ENCODE measurements at regions not wholly inside any gene's neighbourhood (a gene's known extent, or its start where the extent isn't known, plus 50 kb on each side); places are given as distances from the start of the nearest gene placed in this dataset.
"Not testable (repeated sequence)": the region's sequence is repeated elsewhere in the genome, so short reads cannot be mapped to it uniquely, and the experiment has no call there.

DNA sequence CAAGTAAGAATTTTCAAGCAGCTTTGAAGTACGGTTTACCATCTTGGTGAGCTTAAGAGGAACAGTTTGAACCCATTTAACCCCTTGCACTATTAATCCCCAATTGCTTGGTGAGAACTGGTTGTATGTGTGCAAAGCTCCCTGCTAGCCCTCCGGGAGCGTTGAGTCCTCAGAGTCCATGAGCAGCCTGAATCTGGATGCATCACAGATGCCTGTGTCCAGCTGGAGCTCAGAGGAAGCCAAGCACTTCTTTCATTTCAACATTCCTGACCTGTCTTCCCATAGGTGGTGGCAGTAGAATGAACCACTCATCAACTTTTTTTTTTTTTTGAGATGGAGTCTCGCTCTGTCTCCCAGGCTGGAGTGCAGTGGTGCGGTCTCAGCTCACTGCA lies 199.9 kb upstream of the IRF2BP2 start:
- H3K4me3 ChIP-seq (ENCODE audit: low read length); H3K4me1 Mint-ChIP-seq (ENCODE audit: low read depth); H3K27ac Mint-ChIP-seq; DNase-seq; CTCF ChIA-PET; H3K4me1 ChIP-seq (ENCODE audit: insufficient read depth, low read length); H3K27ac ChIP-seq (ENCODE audit: low read depth in 1 of 2, low read length in 2 of 2); intact Hi-C loops (cut with DNase I, micrococcal nuclease); H3K9me3 ChIP-seq (ENCODE audit: control insufficient read depth in 1 of 2, insufficient read depth in 1 of 2, low read length in 2 of 2); H3K36me3 ChIP-seq (ENCODE audit: insufficient read depth, low read length); H3K27me3 ChIP-seq (ENCODE audit: control insufficient read depth in 1 of 2, insufficient read depth in 2 of 2, low read length in 2 of 2); H3K36me3 Mint-ChIP-seq (ENCODE audit: low read depth); H3K9me3 Mint-ChIP-seq; ATAC-seq (ENCODE audit: poor library complexity); H3K27me3 Mint-ChIP-seq; H3K4me3 Mint-ChIP-seq; POLR2A ChIA-PET: not testable (repeated sequence)

DNA sequence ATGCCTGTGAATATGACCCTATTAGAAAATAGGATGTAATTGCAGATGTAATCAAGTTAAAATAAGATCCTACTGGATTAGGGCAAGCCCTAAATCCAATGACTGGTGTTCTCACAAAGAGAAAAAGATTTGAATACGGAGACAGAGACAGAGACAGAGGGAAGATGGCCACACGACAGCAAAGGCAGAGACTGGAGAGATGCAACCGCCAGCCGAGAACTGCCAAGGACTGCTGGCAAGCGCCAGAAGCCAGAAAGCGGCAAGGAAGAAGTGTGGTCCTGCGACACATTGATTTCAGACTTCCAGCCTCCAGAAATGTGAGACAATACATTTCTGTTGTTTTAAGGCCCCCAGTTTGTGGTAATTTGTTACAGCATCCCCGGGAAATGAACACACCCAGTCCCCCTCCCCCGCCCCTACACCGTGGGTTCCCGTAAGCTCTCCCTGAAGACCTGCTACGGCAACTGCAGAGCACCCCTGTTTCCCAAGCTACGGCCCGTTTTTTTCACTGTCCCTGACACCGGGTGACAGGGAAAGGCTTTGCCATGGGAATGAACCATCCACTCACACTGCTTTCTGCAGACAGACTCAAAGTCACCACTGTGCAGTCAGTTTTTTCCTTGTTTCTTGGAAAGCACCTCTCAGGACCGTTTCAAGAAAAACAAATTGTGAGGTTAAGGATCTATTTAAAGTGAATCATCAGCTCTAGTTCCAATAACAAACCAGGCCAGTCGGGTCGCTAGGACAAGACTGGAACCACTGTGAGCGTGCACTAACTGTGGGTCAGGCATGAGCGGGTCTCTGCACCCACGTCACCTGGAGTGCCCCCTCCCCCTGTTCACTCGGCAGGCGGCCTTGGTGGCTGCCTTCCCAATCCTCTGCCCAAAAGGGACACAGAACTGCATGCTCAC lies 199.2 kb upstream of the IRF2BP2 start:
- H3K36me3 Mint-ChIP-seq (ENCODE audit: low read depth); intact Hi-C loops (cut with DNase I, micrococcal nuclease); H3K27ac Mint-ChIP-seq; CTCF ChIA-PET; H3K9me3 Mint-ChIP-seq; H3K4me1 Mint-ChIP-seq (ENCODE audit: low read depth); H3K27me3 ChIP-seq (ENCODE audit: control insufficient read depth in 1 of 2, insufficient read depth in 2 of 2, low read length in 2 of 2); H3K36me3 ChIP-seq (ENCODE audit: insufficient read depth, low read length); POLR2A ChIA-PET; H3K4me1 ChIP-seq (ENCODE audit: insufficient read depth, low read length); ATAC-seq (ENCODE audit: poor library complexity); H3K9me3 ChIP-seq (ENCODE audit: control insufficient read depth in 1 of 2, insufficient read depth in 1 of 2, low read length in 2 of 2); H3K27ac ChIP-seq (ENCODE audit: low read depth in 1 of 2, low read length in 2 of 2); H3K27me3 Mint-ChIP-seq; H3K4me3 ChIP-seq (ENCODE audit: low read length); H3K4me3 Mint-ChIP-seq; DNase-seq: not testable (repeated sequence)

DNA sequence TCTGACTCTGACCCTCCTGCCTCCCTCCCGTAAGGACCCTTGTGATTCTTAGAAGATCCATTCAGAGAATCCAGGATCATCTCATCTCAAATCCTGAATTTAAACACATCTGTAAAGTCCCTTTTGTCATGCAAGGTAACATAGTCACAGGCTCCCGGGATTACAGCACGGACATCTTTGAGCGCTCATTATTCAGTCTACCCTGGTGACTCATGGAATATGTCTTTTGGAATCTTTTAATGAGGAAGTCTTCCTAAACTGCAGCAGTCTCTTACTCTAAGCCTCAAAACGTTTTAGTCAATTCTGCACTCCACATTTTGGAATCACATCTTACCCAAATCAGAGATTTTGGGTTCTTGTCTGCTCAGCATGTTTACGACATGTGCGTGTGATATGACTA lies 198.5 kb upstream of the IRF2BP2 start:
- intact Hi-C loops (cut with DNase I, micrococcal nuclease); ATAC-seq (ENCODE audit: poor library complexity); CTCF ChIA-PET; H3K27me3 Mint-ChIP-seq; H3K4me1 Mint-ChIP-seq (ENCODE audit: low read depth); H3K4me3 Mint-ChIP-seq; H3K27me3 ChIP-seq (ENCODE audit: control insufficient read depth in 1 of 2, insufficient read depth in 2 of 2, low read length in 2 of 2); H3K9me3 Mint-ChIP-seq; H3K4me1 ChIP-seq (ENCODE audit: insufficient read depth, low read length); H3K36me3 ChIP-seq (ENCODE audit: insufficient read depth, low read length); H3K9me3 ChIP-seq (ENCODE audit: control insufficient read depth in 1 of 2, insufficient read depth in 1 of 2, low read length in 2 of 2); H3K27ac Mint-ChIP-seq; H3K36me3 Mint-ChIP-seq (ENCODE audit: low read depth); H3K4me3 ChIP-seq (ENCODE audit: low read length); H3K27ac ChIP-seq (ENCODE audit: low read depth in 1 of 2, low read length in 2 of 2); DNase-seq; POLR2A ChIA-PET: not testable (repeated sequence)

DNA sequence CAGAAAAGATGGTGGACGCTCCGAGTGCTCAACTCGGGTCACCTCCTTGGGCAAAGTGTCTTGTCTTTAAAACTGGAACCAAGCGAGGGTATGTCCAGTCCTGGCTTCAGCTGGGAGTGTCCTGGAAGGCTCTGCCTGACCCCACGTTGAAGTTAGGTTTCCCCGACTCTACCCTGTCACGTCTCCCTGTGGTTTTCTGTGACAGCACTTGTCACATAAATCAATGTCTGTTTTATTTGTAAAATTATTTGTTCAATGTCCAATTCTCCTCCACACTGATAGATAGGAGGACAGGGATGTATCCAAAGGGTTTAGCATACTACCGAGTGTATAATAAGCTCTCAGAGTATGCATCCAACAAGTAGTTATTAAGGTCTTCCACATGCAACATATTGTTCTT lies 197.7 kb upstream of the IRF2BP2 start:
- H3K4me3 Mint-ChIP-seq; H3K27me3 Mint-ChIP-seq; H3K36me3 Mint-ChIP-seq (ENCODE audit: low read depth); H3K4me3 ChIP-seq (ENCODE audit: low read length); H3K27ac Mint-ChIP-seq; H3K9me3 Mint-ChIP-seq; H3K27me3 ChIP-seq (ENCODE audit: control insufficient read depth in 1 of 2, insufficient read depth in 2 of 2, low read length in 2 of 2); DNase-seq; H3K9me3 ChIP-seq (ENCODE audit: control insufficient read depth in 1 of 2, insufficient read depth in 1 of 2, low read length in 2 of 2); H3K36me3 ChIP-seq (ENCODE audit: insufficient read depth, low read length); H3K4me1 ChIP-seq (ENCODE audit: insufficient read depth, low read length); H3K27ac ChIP-seq (ENCODE audit: low read depth in 1 of 2, low read length in 2 of 2); CTCF ChIA-PET; intact Hi-C loops (cut with DNase I, micrococcal nuclease); POLR2A ChIA-PET; ATAC-seq (ENCODE audit: poor library complexity); H3K4me1 Mint-ChIP-seq (ENCODE audit: low read depth): not testable (repeated sequence)

DNA sequence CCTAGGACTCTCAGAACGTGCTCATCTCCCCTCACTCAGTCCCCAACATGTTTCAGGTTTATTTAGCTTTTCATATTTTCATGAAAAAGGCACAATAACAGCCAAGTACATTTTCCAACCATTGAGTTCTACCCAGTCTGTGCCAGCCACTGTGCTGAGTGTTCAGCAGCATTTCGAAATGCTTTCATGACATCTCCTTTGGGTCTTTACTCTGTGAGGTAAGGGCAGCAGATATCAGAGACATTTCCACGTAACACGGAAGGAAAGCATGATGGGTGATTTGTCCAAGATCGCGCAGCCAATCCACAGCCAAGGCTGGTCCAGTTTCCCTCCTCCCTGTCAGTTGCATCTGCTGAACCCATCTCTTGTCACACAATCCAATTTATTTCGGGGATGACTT lies 192.6 kb upstream of the IRF2BP2 start:
- H3K4me3 Mint-ChIP-seq; H3K27me3 ChIP-seq (ENCODE audit: control insufficient read depth in 1 of 2, insufficient read depth in 2 of 2, low read length in 2 of 2); H3K36me3 ChIP-seq (ENCODE audit: insufficient read depth, low read length); DNase-seq; POLR2A ChIA-PET; H3K4me3 ChIP-seq (ENCODE audit: low read length); intact Hi-C loops (cut with DNase I, micrococcal nuclease); CTCF ChIA-PET; H3K9me3 Mint-ChIP-seq; H3K4me1 ChIP-seq (ENCODE audit: insufficient read depth, low read length); H3K27ac Mint-ChIP-seq; H3K4me1 Mint-ChIP-seq (ENCODE audit: low read depth); H3K36me3 Mint-ChIP-seq (ENCODE audit: low read depth); H3K27me3 Mint-ChIP-seq; ATAC-seq (ENCODE audit: poor library complexity); H3K27ac ChIP-seq (ENCODE audit: low read depth in 1 of 2, low read length in 2 of 2); H3K9me3 ChIP-seq (ENCODE audit: control insufficient read depth in 1 of 2, insufficient read depth in 1 of 2, low read length in 2 of 2): not testable (repeated sequence)

DNA sequence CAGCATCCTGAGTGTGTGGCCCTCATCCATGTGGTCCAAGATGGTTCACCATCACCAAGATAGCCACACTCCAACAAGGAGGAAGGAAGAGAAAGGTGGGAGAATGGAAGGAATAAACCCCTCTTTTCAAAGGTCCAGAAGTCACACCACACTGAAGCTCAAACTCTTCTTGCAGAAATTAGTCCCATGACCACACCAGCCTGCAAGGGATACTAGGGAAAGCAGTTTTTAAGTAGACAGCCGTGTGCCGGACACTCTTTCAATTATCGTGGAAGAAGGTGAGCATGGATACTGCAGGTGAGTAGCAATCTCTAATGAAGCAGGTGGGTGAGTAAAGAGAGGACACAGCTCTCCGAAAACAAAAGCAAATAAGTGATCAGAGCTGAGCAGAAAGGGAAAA lies 191.7 kb upstream of the IRF2BP2 start:
- H3K27ac Mint-ChIP-seq; DNase-seq; ATAC-seq (ENCODE audit: poor library complexity); H3K36me3 ChIP-seq (ENCODE audit: insufficient read depth, low read length); CTCF ChIA-PET; H3K36me3 Mint-ChIP-seq (ENCODE audit: low read depth); H3K4me1 Mint-ChIP-seq (ENCODE audit: low read depth); POLR2A ChIA-PET; H3K27ac ChIP-seq (ENCODE audit: low read depth in 1 of 2, low read length in 2 of 2); H3K4me3 Mint-ChIP-seq; H3K27me3 ChIP-seq (ENCODE audit: control insufficient read depth in 1 of 2, insufficient read depth in 2 of 2, low read length in 2 of 2); intact Hi-C loops (cut with DNase I, micrococcal nuclease); H3K9me3 Mint-ChIP-seq; H3K4me3 ChIP-seq (ENCODE audit: low read length); H3K9me3 ChIP-seq (ENCODE audit: control insufficient read depth in 1 of 2, insufficient read depth in 1 of 2, low read length in 2 of 2); H3K27me3 Mint-ChIP-seq; H3K4me1 ChIP-seq (ENCODE audit: insufficient read depth, low read length): not testable (repeated sequence)

DNA sequence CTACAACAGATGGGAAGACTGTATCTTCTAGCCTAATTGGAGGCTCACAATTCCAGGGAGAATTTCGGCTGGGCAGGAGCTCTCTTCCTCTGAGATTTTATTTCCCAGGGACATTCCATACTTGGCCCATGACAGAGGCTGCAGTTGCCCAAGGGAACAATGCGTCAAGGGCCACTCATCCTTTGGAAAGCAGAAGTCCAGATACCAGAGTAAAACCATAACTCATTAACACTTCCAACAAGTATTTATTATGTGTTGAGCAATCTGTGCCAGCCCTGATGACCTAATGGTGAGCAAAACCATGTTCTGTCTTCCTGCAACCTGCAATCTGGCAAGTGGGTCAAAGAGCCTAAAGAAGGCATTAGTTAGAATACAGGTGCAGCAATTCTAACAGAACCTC lies 191.2 kb upstream of the IRF2BP2 start:
- H3K36me3 ChIP-seq (ENCODE audit: insufficient read depth, low read length); H3K36me3 Mint-ChIP-seq (ENCODE audit: low read depth); intact Hi-C loops (cut with DNase I, micrococcal nuclease); H3K27me3 Mint-ChIP-seq; ATAC-seq (ENCODE audit: poor library complexity); H3K4me3 Mint-ChIP-seq; H3K27ac Mint-ChIP-seq; POLR2A ChIA-PET; H3K9me3 ChIP-seq (ENCODE audit: control insufficient read depth in 1 of 2, insufficient read depth in 1 of 2, low read length in 2 of 2); CTCF ChIA-PET; H3K4me1 Mint-ChIP-seq (ENCODE audit: low read depth); H3K27ac ChIP-seq (ENCODE audit: low read depth in 1 of 2, low read length in 2 of 2); H3K4me3 ChIP-seq (ENCODE audit: low read length); H3K4me1 ChIP-seq (ENCODE audit: insufficient read depth, low read length); DNase-seq; H3K9me3 Mint-ChIP-seq; H3K27me3 ChIP-seq (ENCODE audit: control insufficient read depth in 1 of 2, insufficient read depth in 2 of 2, low read length in 2 of 2): not testable (repeated sequence)
